Epithelial cell of proximal tubule (primary cell): ENCODE measurements at regions not wholly inside any gene's neighbourhood (a gene's known extent, or its start where the extent isn't known, plus 50 kb on each side); places are given as distances from the start of the nearest gene placed in this dataset.
"Not testable (repeated sequence)": the region's sequence is repeated elsewhere in the genome, so short reads cannot be mapped to it uniquely, and the experiment has no call there.

Source experiments
- DNase-seq: peaks from one replicate; pipeline ENCODE4 v3.0.0-alpha.2; 2011; ENCODE audit warnings: low read depth
- H3K4me3 ChIP-seq: 2 replicates; pipeline ENCODE4 v1.5.1; 2011; ENCODE audit warnings: low read depth, mild to moderate bottlenecking, low read length
- TF ChIP-seq, protein P1 (sequence below): conservative IDR thresholded peaks from 2 replicates; pipeline ENCODE4 v1.5.1; 2012; ENCODE audit warnings: low read depth, mild to moderate bottlenecking, low read length

DNA sequence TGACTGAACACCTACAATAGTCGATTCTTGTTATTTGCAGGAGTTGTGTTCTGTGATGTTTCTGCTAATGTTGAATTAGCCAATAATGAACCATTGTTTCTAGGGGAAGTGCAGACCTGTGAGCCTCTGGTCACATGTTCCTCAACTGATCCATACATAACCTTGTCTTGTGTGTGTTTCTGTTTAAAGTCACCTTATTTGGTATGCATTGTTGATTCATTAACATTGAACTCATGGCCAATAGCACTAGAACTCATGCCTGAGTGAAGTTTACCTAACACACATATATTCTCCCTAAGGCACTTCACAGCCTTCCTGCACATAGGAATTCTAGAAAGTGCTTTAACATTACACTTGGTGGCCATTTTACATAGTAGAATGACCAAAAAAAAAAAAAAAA is 271.8 kb upstream of the PLET1 start:
- DNase-seq = no peak
- TF ChIP-seq, protein P1, sequence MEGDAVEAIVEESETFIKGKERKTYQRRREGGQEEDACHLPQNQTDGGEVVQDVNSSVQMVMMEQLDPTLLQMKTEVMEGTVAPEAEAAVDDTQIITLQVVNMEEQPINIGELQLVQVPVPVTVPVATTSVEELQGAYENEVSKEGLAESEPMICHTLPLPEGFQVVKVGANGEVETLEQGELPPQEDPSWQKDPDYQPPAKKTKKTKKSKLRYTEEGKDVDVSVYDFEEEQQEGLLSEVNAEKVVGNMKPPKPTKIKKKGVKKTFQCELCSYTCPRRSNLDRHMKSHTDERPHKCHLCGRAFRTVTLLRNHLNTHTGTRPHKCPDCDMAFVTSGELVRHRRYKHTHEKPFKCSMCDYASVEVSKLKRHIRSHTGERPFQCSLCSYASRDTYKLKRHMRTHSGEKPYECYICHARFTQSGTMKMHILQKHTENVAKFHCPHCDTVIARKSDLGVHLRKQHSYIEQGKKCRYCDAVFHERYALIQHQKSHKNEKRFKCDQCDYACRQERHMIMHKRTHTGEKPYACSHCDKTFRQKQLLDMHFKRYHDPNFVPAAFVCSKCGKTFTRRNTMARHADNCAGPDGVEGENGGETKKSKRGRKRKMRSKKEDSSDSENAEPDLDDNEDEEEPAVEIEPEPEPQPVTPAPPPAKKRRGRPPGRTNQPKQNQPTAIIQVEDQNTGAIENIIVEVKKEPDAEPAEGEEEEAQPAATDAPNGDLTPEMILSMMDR = no peak

DNA sequence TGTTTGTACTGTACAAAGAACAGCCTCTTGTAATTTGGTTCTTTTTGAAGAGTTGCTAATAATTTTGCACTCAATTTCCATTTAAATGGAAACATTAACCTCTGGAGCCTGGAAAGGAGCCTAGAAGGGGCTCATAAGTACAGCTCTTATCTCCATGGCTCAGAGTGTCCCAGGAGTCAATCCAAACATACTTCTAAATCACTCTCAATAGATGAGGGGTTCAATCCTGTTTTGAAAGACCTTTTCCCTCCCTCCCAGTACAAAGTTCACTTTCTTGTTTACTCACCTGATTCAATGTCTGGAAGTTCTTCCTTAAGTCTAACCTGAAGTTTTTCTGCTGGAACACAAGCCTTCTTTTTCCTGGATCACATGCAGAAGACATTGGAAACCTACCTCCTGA is 273.0 kb upstream of the PLET1 start:
- no peak for DNase-seq
- H3K4me3 ChIP-seq = no peak overlapping the region
- TF ChIP-seq, protein P1 = no peak

More for the DNA sequence above, 271.8 kb upstream of the PLET1 start:
- H3K4me3 ChIP-seq = no peak overlapping the region

DNA sequence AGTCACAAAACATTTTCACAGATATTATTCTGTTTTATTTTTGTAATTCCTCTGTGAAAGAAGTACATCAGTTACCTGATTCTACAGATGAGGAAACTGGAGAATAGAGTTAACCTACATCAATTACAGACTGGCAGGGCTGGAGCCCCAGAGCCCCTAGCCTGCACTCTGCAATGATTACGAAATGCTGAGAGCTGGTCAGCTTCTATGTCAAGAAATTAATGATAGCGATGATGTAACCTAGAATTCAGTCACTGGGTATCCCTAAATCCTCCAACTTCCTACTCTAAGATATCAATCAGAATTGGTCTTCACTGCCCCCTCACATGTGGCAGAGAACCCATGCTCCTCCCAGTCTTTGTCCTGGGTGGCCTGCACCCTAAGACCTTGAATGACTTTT is 273.5 kb upstream of the PLET1 start:
- no peak for DNase-seq
- TF ChIP-seq, protein P1 = no peak
- H3K4me3 ChIP-seq = no peak overlapping the region

DNA sequence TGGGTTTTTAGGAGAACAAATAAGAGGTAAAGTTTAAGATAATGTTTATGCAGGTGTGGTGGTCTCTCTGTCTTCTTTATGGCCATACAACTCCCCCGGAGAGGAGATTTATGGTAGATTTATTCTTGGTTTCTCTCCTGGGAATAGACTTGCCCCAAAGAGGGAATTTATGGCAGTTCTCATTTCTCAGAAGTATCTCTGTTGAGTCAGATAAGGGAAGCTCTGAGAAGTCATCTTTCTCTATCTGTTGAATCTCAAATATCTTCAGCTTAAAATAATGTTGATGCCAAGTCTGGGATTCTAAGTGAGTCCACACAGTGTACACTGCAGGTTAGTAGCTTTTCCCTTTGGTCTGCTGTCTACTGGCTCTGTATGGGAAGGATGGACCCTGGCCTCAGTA is 276.4 kb upstream of the PLET1 start:
- TF ChIP-seq, protein P1 = no peak
- no peak for DNase-seq
- H3K4me3 ChIP-seq = no peak overlapping the region

DNA sequence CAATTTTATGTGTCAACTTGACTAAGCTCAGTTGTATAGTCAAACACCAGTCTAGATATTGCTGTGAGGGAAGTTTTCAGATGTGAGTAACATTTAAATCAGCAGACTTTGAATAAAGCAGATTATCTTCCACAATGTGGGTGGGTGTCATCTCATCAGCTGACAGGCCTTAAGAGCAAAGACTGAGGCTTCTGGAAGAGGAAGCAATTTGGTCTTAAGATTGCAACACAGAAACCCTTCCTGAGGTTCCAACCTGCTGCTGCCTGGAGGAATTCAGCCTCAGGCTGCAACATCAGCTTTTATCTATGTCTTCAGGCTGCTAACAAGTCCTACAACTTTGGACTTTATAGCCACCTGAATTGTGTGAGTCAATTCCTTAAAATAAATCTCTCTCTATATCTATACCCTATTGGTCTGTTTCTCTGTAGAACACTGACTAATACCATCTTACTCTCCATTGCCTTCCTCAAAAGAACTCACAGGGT is 277.2 kb upstream of the PLET1 start:
- TF ChIP-seq, protein P1 = no peak
- no peak overlapping the region for H3K4me3 ChIP-seq
- no peak for DNase-seq

DNA sequence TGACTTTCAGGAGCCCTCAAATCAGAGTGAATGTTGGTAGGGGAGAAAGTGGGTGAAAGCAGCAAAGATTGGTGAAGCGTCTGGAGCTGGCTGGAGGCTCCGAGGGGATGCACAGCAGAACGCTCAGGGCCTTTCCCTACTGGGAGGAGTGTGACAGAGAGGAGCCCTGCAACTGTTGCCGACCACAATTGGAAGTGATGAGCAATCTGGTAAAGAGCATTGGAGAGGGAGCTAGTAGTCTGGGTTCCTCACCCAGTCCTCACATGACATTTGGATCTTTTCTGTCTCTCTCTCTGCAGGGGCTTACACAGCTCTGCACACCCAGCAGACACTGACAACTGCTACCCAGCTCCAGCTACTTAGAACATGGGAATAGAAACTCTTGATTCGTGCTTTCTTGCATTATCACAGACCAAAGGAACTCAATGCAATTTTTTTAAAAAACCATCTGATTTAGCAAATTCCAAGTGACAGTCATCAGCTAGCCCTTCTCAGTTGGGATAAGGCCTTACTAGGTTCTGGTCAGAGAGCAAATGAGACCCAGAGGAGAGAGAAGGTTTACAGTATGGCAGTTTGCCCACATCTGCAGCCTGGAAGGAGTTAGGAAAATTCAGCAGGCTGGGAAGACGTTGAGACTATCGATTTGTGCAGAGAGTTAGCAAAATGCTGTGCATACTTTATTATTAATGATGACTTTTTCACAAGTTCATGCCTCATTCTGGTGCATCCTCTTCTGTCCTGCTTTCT is 278.0 kb upstream of the PLET1 start:
- no peak for DNase-seq
- no peak overlapping the region for H3K4me3 ChIP-seq
- TF ChIP-seq, protein P1 = no peak

DNA sequence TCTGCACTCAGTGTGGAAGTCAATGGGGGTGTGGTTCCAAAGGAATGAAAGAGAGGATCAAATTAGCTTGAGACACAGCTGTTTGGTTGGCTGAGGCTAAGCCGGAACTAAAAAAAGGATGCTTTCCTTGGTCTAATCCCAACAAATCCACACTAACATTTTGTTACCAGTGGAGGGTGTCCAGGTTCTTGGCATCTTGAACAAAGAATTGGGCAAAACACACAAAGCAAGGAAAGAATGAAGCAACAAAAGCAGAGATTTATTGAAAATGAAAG is 278.6 kb upstream of the PLET1 start:
- H3K4me3 ChIP-seq = not testable (repeated sequence)

More for the DNA sequence above, 278.6 kb upstream of the PLET1 start:
- not testable (repeated sequence) for DNase-seq
